ENCODE measurements at regions not wholly inside any gene's neighbourhood (a gene's known extent, or its start where the extent isn't known, plus 50 kb on each side); places are given as distances from the start of the nearest gene placed in this dataset.

DNA sequence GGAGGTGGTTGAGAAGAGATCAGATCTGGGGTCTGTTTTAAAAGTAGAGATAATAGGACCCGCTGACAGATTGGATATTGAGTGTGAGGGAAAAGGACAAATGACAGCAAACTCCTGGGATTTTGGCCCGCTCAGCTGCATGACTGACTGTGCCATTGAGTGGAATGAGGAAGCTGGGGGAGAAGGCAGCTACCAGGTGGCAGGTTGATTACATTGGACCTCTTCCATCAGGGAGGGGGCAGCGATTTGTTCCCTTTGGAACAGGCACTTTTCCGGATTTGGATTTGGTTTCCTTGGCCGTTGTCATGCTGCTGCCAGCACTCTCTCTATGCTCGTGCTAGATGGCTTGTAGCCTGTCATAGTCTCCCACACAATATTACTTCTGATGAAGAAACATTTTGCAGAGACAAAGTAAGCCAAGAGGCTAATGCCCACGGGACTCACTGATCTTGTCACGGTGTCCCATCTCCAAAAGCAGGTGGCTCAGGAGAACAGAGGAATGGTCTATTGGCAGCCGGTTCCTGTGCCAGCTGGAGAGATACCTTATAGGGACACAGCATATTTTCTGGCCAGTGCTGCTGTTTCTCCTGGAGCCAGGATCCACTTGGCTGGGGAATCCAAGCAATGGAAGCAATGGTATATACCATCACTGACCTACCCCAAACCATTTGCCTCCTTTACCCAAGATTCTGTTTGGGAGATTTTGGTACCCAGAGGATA lies 69.1 kb upstream of the WAC start (continued):
- TF ChIP-seq, protein P1, sequence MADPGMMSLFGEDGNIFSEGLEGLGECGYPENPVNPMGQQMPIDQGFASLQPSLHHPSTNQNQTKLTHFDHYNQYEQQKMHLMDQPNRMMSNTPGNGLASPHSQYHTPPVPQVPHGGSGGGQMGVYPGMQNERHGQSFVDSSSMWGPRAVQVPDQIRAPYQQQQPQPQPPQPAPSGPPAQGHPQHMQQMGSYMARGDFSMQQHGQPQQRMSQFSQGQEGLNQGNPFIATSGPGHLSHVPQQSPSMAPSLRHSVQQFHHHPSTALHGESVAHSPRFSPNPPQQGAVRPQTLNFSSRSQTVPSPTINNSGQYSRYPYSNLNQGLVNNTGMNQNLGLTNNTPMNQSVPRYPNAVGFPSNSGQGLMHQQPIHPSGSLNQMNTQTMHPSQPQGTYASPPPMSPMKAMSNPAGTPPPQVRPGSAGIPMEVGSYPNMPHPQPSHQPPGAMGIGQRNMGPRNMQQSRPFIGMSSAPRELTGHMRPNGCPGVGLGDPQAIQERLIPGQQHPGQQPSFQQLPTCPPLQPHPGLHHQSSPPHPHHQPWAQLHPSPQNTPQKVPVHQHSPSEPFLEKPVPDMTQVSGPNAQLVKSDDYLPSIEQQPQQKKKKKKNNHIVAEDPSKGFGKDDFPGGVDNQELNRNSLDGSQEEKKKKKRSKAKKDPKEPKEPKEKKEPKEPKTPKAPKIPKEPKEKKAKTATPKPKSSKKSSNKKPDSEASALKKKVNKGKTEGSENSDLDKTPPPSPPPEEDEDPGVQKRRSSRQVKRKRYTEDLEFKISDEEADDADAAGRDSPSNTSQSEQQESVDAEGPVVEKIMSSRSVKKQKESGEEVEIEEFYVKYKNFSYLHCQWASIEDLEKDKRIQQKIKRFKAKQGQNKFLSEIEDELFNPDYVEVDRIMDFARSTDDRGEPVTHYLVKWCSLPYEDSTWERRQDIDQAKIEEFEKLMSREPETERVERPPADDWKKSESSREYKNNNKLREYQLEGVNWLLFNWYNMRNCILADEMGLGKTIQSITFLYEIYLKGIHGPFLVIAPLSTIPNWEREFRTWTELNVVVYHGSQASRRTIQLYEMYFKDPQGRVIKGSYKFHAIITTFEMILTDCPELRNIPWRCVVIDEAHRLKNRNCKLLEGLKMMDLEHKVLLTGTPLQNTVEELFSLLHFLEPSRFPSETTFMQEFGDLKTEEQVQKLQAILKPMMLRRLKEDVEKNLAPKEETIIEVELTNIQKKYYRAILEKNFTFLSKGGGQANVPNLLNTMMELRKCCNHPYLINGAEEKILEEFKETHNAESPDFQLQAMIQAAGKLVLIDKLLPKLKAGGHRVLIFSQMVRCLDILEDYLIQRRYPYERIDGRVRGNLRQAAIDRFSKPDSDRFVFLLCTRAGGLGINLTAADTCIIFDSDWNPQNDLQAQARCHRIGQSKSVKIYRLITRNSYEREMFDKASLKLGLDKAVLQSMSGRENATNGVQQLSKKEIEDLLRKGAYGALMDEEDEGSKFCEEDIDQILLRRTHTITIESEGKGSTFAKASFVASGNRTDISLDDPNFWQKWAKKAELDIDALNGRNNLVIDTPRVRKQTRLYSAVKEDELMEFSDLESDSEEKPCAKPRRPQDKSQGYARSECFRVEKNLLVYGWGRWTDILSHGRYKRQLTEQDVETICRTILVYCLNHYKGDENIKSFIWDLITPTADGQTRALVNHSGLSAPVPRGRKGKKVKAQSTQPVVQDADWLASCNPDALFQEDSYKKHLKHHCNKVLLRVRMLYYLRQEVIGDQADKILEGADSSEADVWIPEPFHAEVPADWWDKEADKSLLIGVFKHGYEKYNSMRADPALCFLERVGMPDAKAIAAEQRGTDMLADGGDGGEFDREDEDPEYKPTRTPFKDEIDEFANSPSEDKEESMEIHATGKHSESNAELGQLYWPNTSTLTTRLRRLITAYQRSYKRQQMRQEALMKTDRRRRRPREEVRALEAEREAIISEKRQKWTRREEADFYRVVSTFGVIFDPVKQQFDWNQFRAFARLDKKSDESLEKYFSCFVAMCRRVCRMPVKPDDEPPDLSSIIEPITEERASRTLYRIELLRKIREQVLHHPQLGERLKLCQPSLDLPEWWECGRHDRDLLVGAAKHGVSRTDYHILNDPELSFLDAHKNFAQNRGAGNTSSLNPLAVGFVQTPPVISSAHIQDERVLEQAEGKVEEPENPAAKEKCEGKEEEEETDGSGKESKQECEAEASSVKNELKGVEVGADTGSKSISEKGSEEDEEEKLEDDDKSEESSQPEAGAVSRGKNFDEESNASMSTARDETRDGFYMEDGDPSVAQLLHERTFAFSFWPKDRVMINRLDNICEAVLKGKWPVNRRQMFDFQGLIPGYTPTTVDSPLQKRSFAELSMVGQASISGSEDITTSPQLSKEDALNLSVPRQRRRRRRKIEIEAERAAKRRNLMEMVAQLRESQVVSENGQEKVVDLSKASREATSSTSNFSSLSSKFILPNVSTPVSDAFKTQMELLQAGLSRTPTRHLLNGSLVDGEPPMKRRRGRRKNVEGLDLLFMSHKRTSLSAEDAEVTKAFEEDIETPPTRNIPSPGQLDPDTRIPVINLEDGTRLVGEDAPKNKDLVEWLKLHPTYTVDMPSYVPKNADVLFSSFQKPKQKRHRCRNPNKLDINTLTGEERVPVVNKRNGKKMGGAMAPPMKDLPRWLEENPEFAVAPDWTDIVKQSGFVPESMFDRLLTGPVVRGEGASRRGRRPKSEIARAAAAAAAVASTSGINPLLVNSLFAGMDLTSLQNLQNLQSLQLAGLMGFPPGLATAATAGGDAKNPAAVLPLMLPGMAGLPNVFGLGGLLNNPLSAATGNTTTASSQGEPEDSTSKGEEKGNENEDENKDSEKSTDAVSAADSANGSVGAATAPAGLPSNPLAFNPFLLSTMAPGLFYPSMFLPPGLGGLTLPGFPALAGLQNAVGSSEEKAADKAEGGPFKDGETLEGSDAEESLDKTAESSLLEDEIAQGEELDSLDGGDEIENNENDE (IDR thresholded peaks at IDR 0.05; ENCODE audit: insufficient replicate concordance, low read length) = no peak
- TF ChIP-seq CHD1 (IDR thresholded peaks at IDR 0.05; ENCODE audit: low read depth, low read length) (no peak), NANOG (IDR thresholded peaks at IDR 0.05; ENCODE audit: insufficient read depth, low read depth, low read length, poor library complexity, severe bottlenecking) (no peak), CHD2 (IDR thresholded peaks at IDR 0.05; ENCODE audit: low read length) (no peak), RXRA (IDR thresholded peaks at IDR 0.05; ENCODE audit: insufficient read depth, low read depth, low read length) (no peak), BCL11A (IDR thresholded peaks at IDR 0.05; ENCODE audit: low read depth in 2 of 2, low read length in 2 of 2) (no peak), BACH1 (IDR thresholded peaks at IDR 0.05; ENCODE audit: low read length) (no peak), SIN3A (conservative IDR thresholded peaks at IDR 0.05 in 1 of 2, IDR thresholded peaks at IDR 0.05 in 1 of 2; ENCODE audit: low read depth in 1 of 2, low read length in 2 of 2) (no peak)
- TF ChIP-seq, protein P2, sequence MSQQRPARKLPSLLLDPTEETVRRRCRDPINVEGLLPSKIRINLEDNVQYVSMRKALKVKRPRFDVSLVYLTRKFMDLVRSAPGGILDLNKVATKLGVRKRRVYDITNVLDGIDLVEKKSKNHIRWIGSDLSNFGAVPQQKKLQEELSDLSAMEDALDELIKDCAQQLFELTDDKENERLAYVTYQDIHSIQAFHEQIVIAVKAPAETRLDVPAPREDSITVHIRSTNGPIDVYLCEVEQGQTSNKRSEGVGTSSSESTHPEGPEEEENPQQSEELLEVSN (IDR thresholded peaks at IDR 0.05) = no peak
- TF ChIP-seq, protein P3, sequence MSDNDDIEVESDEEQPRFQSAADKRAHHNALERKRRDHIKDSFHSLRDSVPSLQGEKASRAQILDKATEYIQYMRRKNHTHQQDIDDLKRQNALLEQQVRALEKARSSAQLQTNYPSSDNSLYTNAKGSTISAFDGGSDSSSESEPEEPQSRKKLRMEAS (IDR thresholded peaks at IDR 0.05) = no peak

All from H1 (cell line).